ENCODE measurements at regions not wholly inside any gene's neighbourhood (a gene's known extent, or its start where the extent isn't known, plus 50 kb on each side); places are given as distances from the start of the nearest gene placed in this dataset.
A peak's percentile ranks its signal among the peaks of the same experiment; 100 is the strongest.

DNA sequence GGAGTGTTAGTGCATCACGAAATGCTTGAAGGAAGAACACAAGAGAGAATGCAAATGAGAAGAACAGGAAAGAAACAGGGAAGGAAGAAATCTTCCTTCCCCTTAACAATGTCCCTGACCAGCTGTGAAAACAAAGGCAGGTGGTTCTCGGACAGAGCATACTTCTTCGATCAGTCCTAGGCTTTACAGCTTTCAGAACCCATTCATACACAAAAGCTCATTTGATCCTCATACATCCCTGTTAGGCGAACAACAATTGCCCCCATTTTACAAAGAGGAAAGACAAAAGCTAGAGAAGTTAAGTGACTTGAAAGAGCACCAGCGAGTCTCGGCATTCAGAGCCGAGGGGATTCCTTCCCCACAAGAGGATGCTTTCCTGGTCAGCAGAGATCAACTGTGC is 57.2 kb upstream of the LRRC55 start:
- H3K79me2 ChIP-seq (ENCODE audit: insufficient read depth, low read length), result no peaks in the 10 kb centered on the region
- no peak overlapping the region for H3K23ac ChIP-seq (ENCODE audit: insufficient read length, low read depth, low read length)
- H3K9ac ChIP-seq (ENCODE audit: extremely low read depth, insufficient read length, low read length), result no peak overlapping the region
- H4K8ac ChIP-seq (replicated peaks; ENCODE audit: insufficient read length, low read depth, low read length), result no peak overlapping the region
- no peak overlapping the region for H2BK15ac ChIP-seq (ENCODE audit: low read depth, low read length)
- H3T11ph ChIP-seq (ENCODE audit: low read length), result no peak overlapping the region
- no peaks in the 10 kb centered on the region; the same call in 1 of the 2 replicates for H3K27me3 Mint-ChIP-seq (ENCODE audit: low read depth)
- DNase-seq, result peak; percentile 35
- peaks cover 46 to 51% of the 10 kb centered on the region in 2 experiments for H3K4me1 Mint-ChIP-seq
- no peak overlapping the region for H2AFZ ChIP-seq (ENCODE audit: low read length)
- no peak overlapping the region for H2BK120ac ChIP-seq (ENCODE audit: low read depth, low read length, poor library complexity, severe bottlenecking)
- H3K4me2 ChIP-seq (ENCODE audit: insufficient read depth, insufficient read length, low read length), result peak overlapping the region; percentile 1
- H3K36me3 Mint-ChIP-seq (ENCODE audit: insufficient read depth in 1 of 3, low read depth in 3 of 3), result no peaks in the 10 kb centered on the region
- no peak overlapping the region for H2BK5ac ChIP-seq (ENCODE audit: insufficient read length, low read length)
- TF ChIP-seq, protein P1, sequence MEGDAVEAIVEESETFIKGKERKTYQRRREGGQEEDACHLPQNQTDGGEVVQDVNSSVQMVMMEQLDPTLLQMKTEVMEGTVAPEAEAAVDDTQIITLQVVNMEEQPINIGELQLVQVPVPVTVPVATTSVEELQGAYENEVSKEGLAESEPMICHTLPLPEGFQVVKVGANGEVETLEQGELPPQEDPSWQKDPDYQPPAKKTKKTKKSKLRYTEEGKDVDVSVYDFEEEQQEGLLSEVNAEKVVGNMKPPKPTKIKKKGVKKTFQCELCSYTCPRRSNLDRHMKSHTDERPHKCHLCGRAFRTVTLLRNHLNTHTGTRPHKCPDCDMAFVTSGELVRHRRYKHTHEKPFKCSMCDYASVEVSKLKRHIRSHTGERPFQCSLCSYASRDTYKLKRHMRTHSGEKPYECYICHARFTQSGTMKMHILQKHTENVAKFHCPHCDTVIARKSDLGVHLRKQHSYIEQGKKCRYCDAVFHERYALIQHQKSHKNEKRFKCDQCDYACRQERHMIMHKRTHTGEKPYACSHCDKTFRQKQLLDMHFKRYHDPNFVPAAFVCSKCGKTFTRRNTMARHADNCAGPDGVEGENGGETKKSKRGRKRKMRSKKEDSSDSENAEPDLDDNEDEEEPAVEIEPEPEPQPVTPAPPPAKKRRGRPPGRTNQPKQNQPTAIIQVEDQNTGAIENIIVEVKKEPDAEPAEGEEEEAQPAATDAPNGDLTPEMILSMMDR (conservative IDR thresholded peaks at IDR 0.05), result no peak
- WGBS (ENCODE audit: extremely low coverage, insufficient read length, low lambda C conversion rate), result no CpG with 5 or more reads among the region's 7 CpGs
- no peaks in the 10 kb centered on the region for H4K20me1 ChIP-seq (ENCODE audit: control insufficient read depth, insufficient read depth, insufficient read length)
- no peak overlapping the region for H3K27ac ChIP-seq (ENCODE audit: insufficient read length, low read depth, low read length)
- no peaks in the 10 kb centered on the region for H3K23me2 ChIP-seq (ENCODE audit: insufficient read length, low read depth, low read length, poor library complexity, severe bottlenecking)
- H3K27me3 ChIP-seq (ENCODE audit: insufficient read depth, low read length), result no peaks in the 10 kb centered on the region
- no peaks in the 10 kb centered on the region; a peak in 1 of 5 replicates for H3K9me3 Mint-ChIP-seq
- H3K9me3 ChIP-seq (ENCODE audit: control insufficient read depth, low read depth, low read length), result no peaks in the 10 kb centered on the region
- peak overlapping the region in 1 of 2 experiments; percentile 1; a peak in 1 of 5 replicates for H3K4me3 Mint-ChIP-seq
- peak overlapping the region in 2 of 3 experiments; percentile 37 to 58; a peak in 2 of 7 replicates for H3K27ac Mint-ChIP-seq
- no peak overlapping the region for H4K91ac ChIP-seq (ENCODE audit: insufficient read length, low read depth, low read length)
- H3K4ac ChIP-seq (ENCODE audit: low read depth, low read length), result no peak overlapping the region
- H2AK5ac ChIP-seq (ENCODE audit: insufficient read length, low read length), result no peak overlapping the region
- no peak overlapping the region for H3K18ac ChIP-seq (ENCODE audit: insufficient read length, low read depth, low read length)
- H3K4me1 ChIP-seq (ENCODE audit: insufficient read depth, low read length), result peaks cover 10% of the 10 kb centered on the region
- no peak overlapping the region for H2BK20ac ChIP-seq (ENCODE audit: low read depth, low read length, poor library complexity, severe bottlenecking)
- no peaks in the 10 kb centered on the region for H3K79me1 ChIP-seq (ENCODE audit: insufficient read depth, low read depth, low read length, poor library complexity, severe bottlenecking)
- H4K5ac ChIP-seq (ENCODE audit: insufficient read length, low read depth, low read length), result no peak overlapping the region
- no peak overlapping the region for H3K14ac ChIP-seq (ENCODE audit: insufficient read depth, low read length)
- no peak overlapping the region for H3K56ac ChIP-seq (ENCODE audit: insufficient read length, low read depth, low read length)
- no peak overlapping the region for H2BK12ac ChIP-seq (ENCODE audit: insufficient read length, low read depth, low read length)
